Endothelial cell of umbilical vein (primary cell): ENCODE measurements at regions not wholly inside any gene's neighbourhood (a gene's known extent, or its start where the extent isn't known, plus 50 kb on each side); places are given as distances from the start of the nearest gene placed in this dataset.

Source experiments
- EZH2 ChIP-seq: IDR thresholded peaks from 2 replicates; pipeline ENCODE4 v1.6.1; 2012; ENCODE audit warnings: borderline replicate concordance, low read depth, mild to moderate bottlenecking, moderate library complexity, low read length, inconsistent platforms; ENCODE audit not compliant: severe bottlenecking
- MYC ChIP-seq: IDR thresholded peaks from one replicate; pipeline ENCODE4 v1.6.1; 2011; ENCODE audit warnings: mild to moderate bottlenecking, low read depth, low read length
- TF ChIP-seq, protein P1 (sequence below), 2 donors: IDR thresholded peaks; 1 replicate in 1 of 2; 2 replicates in 1 of 2; pipeline ENCODE4 v1.5.1; 2011; ENCODE audit warnings: low read length in 2 of 2, mild to moderate bottlenecking in 2 of 2, moderate library complexity in 2 of 2, control low read depth in 1 of 2, inconsistent platforms in 1 of 2, low read depth in 1 of 2; ENCODE audit not compliant: insufficient read depth in 1 of 2; ENCODE audit errors: extremely low read depth in 1 of 2

DNA sequence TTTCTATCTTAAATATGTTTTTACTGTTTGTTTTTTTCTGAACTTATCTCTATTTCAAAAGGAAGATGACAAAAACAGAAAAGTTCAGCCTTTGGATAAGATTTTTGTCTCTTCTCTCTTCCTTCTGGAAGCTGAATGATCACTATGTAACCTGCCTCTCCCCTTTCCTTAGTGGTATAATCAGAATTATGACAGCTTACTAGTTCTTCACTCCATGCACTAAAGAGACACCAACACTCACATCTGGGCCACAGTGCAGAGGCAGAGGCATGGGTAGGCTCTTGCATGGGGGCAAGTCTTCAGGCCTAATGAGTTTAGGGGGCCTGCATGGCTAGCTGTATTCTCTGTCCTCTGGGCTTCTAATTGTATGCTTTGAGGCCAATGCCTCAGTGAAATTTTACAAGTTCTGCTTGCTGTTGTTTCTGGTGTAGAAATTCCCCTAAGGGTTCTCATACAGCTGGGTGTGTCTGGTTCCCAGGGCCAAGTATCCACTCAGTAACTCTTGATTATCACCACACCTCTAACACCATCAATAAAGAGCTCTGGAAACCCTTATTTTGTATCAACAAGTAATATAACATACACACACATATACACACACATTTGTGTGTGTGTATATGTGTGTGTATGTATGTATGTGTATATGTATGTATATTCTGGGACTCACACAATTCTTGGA, 96.8 kb upstream of the POM121L12 start:
- TF ChIP-seq, protein P1, sequence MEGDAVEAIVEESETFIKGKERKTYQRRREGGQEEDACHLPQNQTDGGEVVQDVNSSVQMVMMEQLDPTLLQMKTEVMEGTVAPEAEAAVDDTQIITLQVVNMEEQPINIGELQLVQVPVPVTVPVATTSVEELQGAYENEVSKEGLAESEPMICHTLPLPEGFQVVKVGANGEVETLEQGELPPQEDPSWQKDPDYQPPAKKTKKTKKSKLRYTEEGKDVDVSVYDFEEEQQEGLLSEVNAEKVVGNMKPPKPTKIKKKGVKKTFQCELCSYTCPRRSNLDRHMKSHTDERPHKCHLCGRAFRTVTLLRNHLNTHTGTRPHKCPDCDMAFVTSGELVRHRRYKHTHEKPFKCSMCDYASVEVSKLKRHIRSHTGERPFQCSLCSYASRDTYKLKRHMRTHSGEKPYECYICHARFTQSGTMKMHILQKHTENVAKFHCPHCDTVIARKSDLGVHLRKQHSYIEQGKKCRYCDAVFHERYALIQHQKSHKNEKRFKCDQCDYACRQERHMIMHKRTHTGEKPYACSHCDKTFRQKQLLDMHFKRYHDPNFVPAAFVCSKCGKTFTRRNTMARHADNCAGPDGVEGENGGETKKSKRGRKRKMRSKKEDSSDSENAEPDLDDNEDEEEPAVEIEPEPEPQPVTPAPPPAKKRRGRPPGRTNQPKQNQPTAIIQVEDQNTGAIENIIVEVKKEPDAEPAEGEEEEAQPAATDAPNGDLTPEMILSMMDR (IDR thresholded peaks at IDR 0.05; ENCODE audit: extremely low read depth in 1 of 2, insufficient read depth in 1 of 2, low read depth in 1 of 2, low read length in 2 of 2) = no peak
- TF ChIP-seq EZH2 (no peak), MYC (no peak)
